ENCODE measurements at regions not wholly inside any gene's neighbourhood (a gene's known extent, or its start where the extent isn't known, plus 50 kb on each side); places are given as distances from the start of the nearest gene placed in this dataset.

DNA sequence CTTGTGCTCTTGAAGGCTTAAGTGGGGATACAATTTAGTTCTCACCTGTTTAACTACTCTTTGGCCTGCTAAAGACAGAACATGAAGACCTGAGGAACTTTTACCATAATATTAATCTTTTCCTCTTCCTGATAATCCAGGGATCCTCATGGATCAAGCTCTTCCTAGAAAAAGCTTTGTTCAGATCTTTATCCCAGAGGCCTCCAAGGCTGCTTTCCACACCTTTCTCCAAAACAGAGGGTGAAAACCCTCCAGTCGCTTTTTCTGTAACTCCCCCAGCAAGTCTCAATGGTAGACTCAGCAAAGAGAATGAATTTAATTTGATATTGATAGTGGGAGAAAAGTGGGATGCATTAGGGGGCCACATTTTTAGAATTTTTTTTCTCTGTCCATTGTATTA, 203.6 kb downstream of the CGGBP1 start:
- H3K4me3 ChIP-seq (ENCODE audit: low read depth, low read length): no peak overlapping the region
- TF ChIP-seq, protein P1, sequence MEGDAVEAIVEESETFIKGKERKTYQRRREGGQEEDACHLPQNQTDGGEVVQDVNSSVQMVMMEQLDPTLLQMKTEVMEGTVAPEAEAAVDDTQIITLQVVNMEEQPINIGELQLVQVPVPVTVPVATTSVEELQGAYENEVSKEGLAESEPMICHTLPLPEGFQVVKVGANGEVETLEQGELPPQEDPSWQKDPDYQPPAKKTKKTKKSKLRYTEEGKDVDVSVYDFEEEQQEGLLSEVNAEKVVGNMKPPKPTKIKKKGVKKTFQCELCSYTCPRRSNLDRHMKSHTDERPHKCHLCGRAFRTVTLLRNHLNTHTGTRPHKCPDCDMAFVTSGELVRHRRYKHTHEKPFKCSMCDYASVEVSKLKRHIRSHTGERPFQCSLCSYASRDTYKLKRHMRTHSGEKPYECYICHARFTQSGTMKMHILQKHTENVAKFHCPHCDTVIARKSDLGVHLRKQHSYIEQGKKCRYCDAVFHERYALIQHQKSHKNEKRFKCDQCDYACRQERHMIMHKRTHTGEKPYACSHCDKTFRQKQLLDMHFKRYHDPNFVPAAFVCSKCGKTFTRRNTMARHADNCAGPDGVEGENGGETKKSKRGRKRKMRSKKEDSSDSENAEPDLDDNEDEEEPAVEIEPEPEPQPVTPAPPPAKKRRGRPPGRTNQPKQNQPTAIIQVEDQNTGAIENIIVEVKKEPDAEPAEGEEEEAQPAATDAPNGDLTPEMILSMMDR (IDR thresholded peaks at IDR 0.05; ENCODE audit: low read depth, low read length, missing control alignments): no peak

DNA sequence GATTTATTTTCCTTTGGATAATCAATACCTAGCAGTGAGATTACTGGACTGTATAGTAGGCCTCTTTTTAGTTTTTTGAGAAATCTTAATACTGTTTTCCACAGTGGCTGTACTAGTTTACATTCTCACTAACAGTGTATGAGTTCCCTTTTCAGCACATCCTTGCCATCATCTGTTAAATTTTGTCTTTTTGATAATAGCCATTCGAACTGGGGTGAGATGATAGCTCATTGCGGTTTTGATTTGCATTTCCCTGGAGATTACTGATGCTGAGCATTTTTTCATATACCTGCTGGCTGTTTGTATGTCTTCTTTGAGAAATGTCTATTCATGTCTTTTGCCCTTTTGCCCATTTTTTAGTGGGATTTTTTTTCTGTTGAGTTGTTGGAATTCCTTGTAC, 210.8 kb downstream of the CGGBP1 start:
- TF ChIP-seq, protein P1 (IDR thresholded peaks at IDR 0.05; ENCODE audit: low read depth, low read length, missing control alignments): no peak
- no peak for DNase-seq (ENCODE audit: low read depth)
- no peak overlapping the region for H3K4me3 ChIP-seq (ENCODE audit: low read depth, low read length)

More for the DNA sequence above, 203.6 kb downstream of the CGGBP1 start:
- no peak for DNase-seq (ENCODE audit: low read depth)

DNA sequence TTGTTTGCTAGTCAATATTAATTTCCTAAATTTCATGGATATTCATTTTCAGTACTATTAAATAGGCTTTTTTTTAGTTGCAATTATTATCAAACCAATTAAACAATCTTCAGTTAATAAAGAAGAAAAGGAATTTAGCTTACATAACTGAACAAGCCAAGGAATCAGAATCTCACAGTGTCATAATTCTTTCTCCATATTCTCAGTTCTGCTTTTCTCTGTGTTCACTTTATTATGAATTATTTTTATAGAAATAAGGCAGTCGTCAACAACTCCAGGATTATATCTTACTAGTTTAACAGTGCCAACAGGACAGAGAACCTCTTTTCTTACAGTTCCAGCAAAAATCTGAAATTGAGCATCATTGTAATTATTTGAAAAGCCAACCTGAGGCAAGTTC, 221.7 kb downstream of the CGGBP1 start:
- H3K4me3 ChIP-seq (ENCODE audit: low read depth, low read length): no peak overlapping the region
- TF ChIP-seq, protein P1 (IDR thresholded peaks at IDR 0.05; ENCODE audit: low read depth, low read length, missing control alignments): no peak
- DNase-seq (ENCODE audit: low read depth): no peak

DNA sequence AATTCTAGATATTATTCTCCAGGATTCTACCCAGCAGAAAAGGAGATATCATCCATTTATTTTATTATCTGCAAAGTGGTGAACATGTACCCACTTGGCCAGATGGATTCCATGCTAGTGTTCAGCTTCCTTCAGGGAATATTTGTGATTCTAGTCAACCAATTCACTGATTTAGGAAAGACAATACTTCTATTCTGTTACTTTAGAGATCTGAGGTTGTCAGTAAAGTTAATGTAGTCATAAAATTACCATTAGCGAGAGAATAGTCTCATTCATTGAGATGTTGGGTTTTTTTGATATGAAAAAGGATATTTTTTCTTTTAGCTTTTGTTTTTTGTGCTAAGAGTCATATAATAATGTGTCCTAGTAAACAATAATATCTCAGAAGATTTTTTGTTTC, 222.8 kb downstream of the CGGBP1 start:
- TF ChIP-seq, protein P1 (IDR thresholded peaks at IDR 0.05; ENCODE audit: low read depth, low read length, missing control alignments): no peak
- H3K4me3 ChIP-seq (ENCODE audit: low read depth, low read length): no peak overlapping the region
- no peak for DNase-seq (ENCODE audit: low read depth)

DNA sequence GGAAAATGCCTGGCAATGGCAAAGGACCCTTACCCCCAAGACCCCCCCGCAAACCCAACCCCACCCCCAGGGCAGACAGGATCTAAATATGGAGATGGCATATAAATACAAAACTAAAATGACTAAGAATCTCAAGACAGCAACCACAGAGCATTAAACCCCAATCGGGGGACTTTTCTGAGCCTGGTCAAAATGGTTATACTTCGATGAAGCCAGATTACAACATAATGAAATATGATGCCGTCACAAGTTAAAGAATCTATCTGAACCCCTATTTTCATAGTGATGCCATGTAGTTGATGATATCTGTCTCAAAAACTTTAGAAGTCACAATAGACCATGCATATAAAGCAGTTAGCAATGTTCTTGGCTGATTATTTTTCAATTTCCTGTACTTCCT, 223.6 kb downstream of the CGGBP1 start:
- TF ChIP-seq, protein P1 (IDR thresholded peaks at IDR 0.05; ENCODE audit: low read depth, low read length, missing control alignments): no peak
- no peak overlapping the region for H3K4me3 ChIP-seq (ENCODE audit: low read depth, low read length)
- no peak for DNase-seq (ENCODE audit: low read depth)

DNA sequence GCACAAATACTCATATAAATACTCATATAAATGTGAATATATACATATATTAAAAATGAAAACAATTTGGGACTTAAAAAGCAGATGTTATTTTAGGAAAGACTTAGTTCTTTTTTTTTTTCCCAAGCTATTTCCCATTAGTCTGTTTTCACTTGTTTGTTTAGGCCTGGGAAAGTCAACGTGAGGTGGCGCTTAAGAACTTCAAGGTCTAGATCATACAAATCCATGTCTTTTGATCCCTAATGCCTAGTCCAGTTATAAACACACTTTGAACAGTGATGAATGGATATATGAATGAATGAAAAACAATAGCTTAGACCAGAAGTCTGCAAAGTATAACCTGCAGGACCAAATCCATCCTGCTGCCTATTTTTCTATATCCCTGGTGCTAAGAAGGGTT, 224.5 kb downstream of the CGGBP1 start:
- DNase-seq (ENCODE audit: low read depth): no peak
- TF ChIP-seq, protein P1 (IDR thresholded peaks at IDR 0.05; ENCODE audit: low read depth, low read length, missing control alignments): no peak
- H3K4me3 ChIP-seq (ENCODE audit: low read depth, low read length): no peak overlapping the region

DNA sequence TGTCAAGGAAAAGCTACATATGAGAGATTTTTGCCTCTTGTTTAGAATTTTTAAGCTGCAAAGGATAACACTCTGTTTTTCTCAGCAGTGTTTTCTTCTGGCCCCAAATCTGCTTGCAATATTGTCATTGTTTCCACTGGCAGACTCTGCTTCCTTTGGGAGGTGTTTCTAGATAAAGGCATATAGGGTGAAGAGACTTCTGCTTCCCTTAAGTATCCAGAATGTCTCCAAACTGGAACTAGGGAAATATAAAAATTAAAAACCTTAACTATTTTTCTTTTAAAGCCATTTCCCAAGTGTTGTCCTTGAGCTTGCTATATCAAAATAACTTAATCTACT, 225.8 kb downstream of the CGGBP1 start:
- no peak overlapping the region for H3K4me3 ChIP-seq (ENCODE audit: low read depth, low read length)
- DNase-seq (ENCODE audit: low read depth): no peak
- TF ChIP-seq, protein P1 (IDR thresholded peaks at IDR 0.05; ENCODE audit: low read depth, low read length, missing control alignments): no peak
